Progenitor cell of endocrine pancreas (in vitro differentiated cells): ENCODE measurements at regions not wholly inside any gene's neighbourhood (a gene's known extent, or its start where the extent isn't known, plus 50 kb on each side); places are given as distances from the start of the nearest gene placed in this dataset.

Source experiments
- DNase-seq: peaks from one replicate; pipeline ENCODE4 v3.0.0; 2021; ENCODE audit warnings: low spot score; ENCODE audit not compliant: unreplicated experiment
- H3K27ac Mint-ChIP-seq: 2 replicates; pipeline ENCODE4 v1.8.0; 2021; ENCODE audit warnings: mild to moderate bottlenecking, moderate library complexity, mixed read lengths
- H3K27me3 Mint-ChIP-seq: 2 replicates; pipeline ENCODE4 v1.8.0; 2021; ENCODE audit warnings: mixed read lengths
- H3K36me3 Mint-ChIP-seq: 2 replicates; pipeline ENCODE4 v1.8.0; 2022; ENCODE audit warnings: mixed read lengths; ENCODE audit not compliant: insufficient read depth
- H3K4me1 Mint-ChIP-seq: 2 replicates; pipeline ENCODE4 v1.8.0; 2021; ENCODE audit warnings: low read depth, mixed read lengths
- H3K4me3 Mint-ChIP-seq: 2 replicates; pipeline ENCODE4 v1.8.0; 2021; ENCODE audit warnings: low read depth, mild to moderate bottlenecking, moderate library complexity, mixed read lengths
- H3K9me3 Mint-ChIP-seq: 2 replicates; pipeline ENCODE4 v1.8.0; 2021; ENCODE audit warnings: low read depth, mixed read lengths
- TF ChIP-seq, protein P1 (sequence below): fragments of 200-600 bp; sonication (generic); IDR thresholded peaks from one replicate; pipeline ENCODE4 v1.5.0; 2021; ENCODE audit warnings: antibody characterized with exemption, mild to moderate bottlenecking; ENCODE audit not compliant: unreplicated experiment

DNA sequence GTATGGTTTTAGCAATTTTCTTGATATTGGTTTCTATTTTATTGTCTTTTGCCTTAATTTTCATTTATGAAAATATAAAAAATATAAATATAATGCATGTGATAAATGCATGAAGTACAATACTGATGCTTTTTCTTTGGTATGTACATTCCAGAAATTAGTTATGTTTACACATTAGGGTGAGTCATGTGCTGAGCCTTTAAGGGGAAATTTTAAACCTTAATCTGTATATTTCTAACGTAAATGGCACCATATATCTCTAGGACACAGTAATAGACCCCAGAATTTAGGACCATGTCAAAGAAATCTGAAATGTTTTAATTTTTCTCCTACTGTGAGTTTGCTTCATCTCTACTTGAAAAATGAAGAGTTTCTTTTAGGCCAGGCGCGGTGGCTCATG lies 117.8 kb upstream of the SPRY1 start:
- H3K9me3 Mint-ChIP-seq, result peaks cover 4% of the 10 kb centered on the region
- H3K27me3 Mint-ChIP-seq, result no peaks in the 10 kb centered on the region
- H3K27ac Mint-ChIP-seq, result no peak overlapping the region
- H3K36me3 Mint-ChIP-seq, result peaks cover 2% of the 10 kb centered on the region
- H3K4me1 Mint-ChIP-seq, result no peaks in the 10 kb centered on the region
- TF ChIP-seq, protein P1, sequence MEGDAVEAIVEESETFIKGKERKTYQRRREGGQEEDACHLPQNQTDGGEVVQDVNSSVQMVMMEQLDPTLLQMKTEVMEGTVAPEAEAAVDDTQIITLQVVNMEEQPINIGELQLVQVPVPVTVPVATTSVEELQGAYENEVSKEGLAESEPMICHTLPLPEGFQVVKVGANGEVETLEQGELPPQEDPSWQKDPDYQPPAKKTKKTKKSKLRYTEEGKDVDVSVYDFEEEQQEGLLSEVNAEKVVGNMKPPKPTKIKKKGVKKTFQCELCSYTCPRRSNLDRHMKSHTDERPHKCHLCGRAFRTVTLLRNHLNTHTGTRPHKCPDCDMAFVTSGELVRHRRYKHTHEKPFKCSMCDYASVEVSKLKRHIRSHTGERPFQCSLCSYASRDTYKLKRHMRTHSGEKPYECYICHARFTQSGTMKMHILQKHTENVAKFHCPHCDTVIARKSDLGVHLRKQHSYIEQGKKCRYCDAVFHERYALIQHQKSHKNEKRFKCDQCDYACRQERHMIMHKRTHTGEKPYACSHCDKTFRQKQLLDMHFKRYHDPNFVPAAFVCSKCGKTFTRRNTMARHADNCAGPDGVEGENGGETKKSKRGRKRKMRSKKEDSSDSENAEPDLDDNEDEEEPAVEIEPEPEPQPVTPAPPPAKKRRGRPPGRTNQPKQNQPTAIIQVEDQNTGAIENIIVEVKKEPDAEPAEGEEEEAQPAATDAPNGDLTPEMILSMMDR, result no peak
- DNase-seq, result no peak
- H3K4me3 Mint-ChIP-seq, result no peak overlapping the region

DNA sequence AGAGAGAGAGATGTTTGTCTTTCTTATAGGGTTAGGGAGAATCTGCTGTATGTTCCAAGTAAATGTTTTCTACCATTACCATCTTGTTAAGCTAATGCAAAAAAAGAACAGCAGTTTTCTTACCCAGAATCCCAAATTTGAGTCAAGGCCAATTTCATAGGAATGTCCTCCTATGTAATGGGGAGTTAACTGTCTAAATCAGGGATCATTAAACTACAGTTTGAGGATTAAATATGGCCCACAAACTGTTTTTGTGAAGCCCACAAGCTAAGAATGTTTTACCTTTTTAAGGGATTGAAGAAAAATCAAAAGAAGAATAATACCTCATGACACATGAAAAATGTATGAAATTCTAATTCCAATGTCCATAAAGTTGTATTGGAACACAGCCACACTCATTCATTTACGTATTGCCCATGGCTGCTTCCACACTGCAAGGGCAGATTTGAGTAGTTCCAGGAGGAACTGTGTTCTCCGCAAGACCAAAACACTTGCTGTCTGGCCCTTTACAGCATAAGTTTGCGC lies 113.2 kb upstream of the SPRY1 start:
- no peaks in the 10 kb centered on the region for H3K27me3 Mint-ChIP-seq
- TF ChIP-seq, protein P1, result no peak
- H3K9me3 Mint-ChIP-seq, result peaks cover 4% of the 10 kb centered on the region
- H3K4me1 Mint-ChIP-seq, result no peaks in the 10 kb centered on the region
- H3K4me3 Mint-ChIP-seq, result no peak overlapping the region
- no peak overlapping the region for H3K27ac Mint-ChIP-seq
- H3K36me3 Mint-ChIP-seq, result peaks cover 1% of the 10 kb centered on the region
- DNase-seq, result no peak

DNA sequence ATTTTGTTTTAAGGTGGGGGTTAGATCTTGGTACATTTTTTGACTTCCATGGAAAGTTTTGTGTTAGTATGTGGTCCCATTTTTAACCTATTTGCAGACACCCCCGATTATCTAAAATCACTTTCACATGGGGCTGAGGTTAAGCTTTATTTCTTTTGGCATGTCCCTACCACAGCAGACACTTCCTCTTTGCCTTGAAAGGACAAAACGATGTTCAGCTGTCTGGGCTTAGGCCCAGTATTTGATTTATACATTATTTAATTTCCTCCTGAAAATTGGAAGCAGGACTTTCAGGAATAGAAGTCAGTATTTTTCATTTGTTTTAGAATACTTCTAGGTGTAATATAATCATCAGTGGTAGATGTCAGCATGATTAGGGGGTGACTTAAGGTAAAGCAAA lies 112.4 kb upstream of the SPRY1 start:
- DNase-seq, result no peak
- Mint-ChIP-seq H3K4me3 (no peak overlapping the region), H3K27ac (no peak overlapping the region), H3K36me3 (peaks cover 3% of the 10 kb centered on the region), H3K9me3 (peaks cover 7% of the 10 kb centered on the region), H3K27me3 (no peaks in the 10 kb centered on the region), H3K4me1 (no peaks in the 10 kb centered on the region)
- TF ChIP-seq, protein P1, result no peak

DNA sequence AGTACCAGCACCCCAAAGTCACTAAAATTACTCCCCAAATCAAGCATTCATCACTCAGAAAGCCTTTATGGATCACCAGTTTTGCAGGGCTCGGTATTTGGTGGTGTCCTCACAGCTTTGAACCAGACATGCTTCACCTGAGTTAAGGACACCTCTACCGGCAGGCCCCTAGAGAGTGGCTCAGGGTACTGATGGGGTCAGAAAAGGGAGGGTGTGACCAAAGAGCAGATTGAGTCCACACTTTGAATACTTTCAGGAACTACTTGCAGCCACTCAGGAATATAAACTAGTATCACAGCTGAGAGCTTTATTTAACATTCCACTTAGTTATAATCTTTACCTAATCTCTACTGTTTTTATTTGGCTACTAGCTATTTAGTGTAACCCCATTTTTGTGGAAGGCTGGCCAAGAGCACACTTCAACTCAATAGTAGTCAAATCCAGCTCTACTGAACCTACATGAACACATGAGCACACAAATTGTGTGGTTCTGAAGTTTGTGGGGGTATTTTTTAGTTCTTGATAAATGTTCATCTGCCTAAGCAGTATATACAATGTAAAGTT lies 109.6 kb upstream of the SPRY1 start:
- H3K4me1 Mint-ChIP-seq, result no peaks in the 10 kb centered on the region
- no peak overlapping the region for H3K27ac Mint-ChIP-seq
- H3K27me3 Mint-ChIP-seq, result no peaks in the 10 kb centered on the region
- peaks cover 32% of the 10 kb centered on the region for H3K9me3 Mint-ChIP-seq
- TF ChIP-seq, protein P1, result no peak
- no peak for DNase-seq
- H3K4me3 Mint-ChIP-seq, result no peak overlapping the region
- peaks cover 23% of the 10 kb centered on the region for H3K36me3 Mint-ChIP-seq

DNA sequence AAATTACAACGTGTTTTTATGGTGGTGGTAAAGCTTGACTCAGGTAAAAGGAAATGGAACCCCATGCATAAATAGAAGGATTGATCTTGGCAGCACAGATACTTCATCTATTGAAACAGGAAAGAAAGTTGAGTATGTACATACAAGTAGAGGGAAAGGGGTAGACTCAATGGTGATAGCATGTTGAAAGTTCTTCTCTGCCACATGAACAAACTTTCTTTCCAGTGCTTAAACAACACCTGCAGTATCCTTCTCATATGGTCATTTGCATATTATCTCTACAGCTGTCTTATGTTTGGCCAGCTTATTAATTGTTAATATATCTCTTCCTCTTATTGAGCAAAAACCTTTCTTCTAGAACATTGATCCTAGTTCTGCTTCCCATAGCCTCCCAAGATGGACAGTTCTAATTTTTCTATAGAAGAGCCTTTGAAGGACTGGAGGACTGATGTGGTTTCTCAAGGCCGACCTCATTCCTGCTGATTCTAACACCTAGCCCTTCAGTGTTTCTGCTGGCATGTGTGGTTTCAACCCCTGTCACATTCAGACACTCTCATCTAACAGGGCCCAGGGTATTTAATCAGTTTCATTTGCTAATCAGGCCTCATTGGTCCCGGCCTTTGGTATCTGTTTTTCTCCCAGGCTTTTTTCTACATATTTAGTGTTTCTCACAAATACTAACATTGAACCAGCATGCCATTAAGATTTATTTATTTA lies 108.1 kb upstream of the SPRY1 start:
- Mint-ChIP-seq H3K36me3 (peaks cover 26% of the 10 kb centered on the region), H3K4me1 (no peaks in the 10 kb centered on the region), H3K9me3 (peaks cover 35% of the 10 kb centered on the region), H3K27me3 (no peaks in the 10 kb centered on the region), H3K27ac (no peak overlapping the region), H3K4me3 (no peak overlapping the region)
- DNase-seq, result no peak
- TF ChIP-seq, protein P1, result no peak
